Right cardiac atrium (tissue), 5 donors: ENCODE measurements at regions not wholly inside any gene's neighbourhood (a gene's known extent, or its start where the extent isn't known, plus 50 kb on each side); places are given as distances from the start of the nearest gene placed in this dataset.
"Not testable (repeated sequence)": the region's sequence is repeated elsewhere in the genome, so short reads cannot be mapped to it uniquely, and the experiment has no call there.

Experiments used
- ATAC-seq, 2 donors: fragments of 200-7000 bp; cut with Tn5 transposase; one replicate each; pipeline versions ENCODE4 v1.8.0 to v1.9.1; 2020; ENCODE audit warnings: moderate library complexity in 2 of 2, mild to moderate bottlenecking in 1 of 2
- DNase-seq, 3 donors: peaks; one replicate each; pipeline ENCODE4 v3.0.0-alpha.2; 2020
- H3K27ac ChIP-seq: one replicate; pipeline ENCODE4 v1.5.1; 2013; ENCODE audit warnings: mild to moderate bottlenecking, low read length, control low read depth, moderate library complexity
- H3K27me3 ChIP-seq: one replicate; pipeline ENCODE4 v1.6.1; 2013; ENCODE audit not compliant: control insufficient read depth, insufficient read depth
- H3K4me1 ChIP-seq: one replicate; pipeline ENCODE4 v1.6.1; 2013; ENCODE audit warnings: low read length; ENCODE audit not compliant: control insufficient read depth, insufficient read depth
- H3K4me3 ChIP-seq: one replicate; pipeline ENCODE4 v1.5.1; 2013; ENCODE audit warnings: low read length, control low read depth
- H3K9me3 ChIP-seq: one replicate; pipeline ENCODE4 v1.6.1; 2013; ENCODE audit warnings: low read length; ENCODE audit not compliant: control insufficient read depth
- WGBS: extraction: QIAGEN DNeasy Blood & Tissue Kit; methylation state at CpG from one replicate; pipeline ENCODE4 v1.1.7; 2013; 5-methylcytosine and 5-hydroxymethylcytosine counted together
- intact Hi-C, 4 donors: fragments of 100-400 bp; cut with DNase I; formaldehyde crosslinking; loops; one replicate each; pipeline versions ENCODE4 v1.11.0 to v1.14.0; 2022 to 2023
- donor health status: healthy with polysubstance abuse.
- donor health status: DM: no; HTN: yes; CAD: no.
- donor health status: DM: no; HTN: no; CAD: no.
- donor health status: DM: no; HTN: yes; CAD: no; lungs with severe emphysema.
- donor health status: DM: yes; HTN: yes; CAD: no.

DNA sequence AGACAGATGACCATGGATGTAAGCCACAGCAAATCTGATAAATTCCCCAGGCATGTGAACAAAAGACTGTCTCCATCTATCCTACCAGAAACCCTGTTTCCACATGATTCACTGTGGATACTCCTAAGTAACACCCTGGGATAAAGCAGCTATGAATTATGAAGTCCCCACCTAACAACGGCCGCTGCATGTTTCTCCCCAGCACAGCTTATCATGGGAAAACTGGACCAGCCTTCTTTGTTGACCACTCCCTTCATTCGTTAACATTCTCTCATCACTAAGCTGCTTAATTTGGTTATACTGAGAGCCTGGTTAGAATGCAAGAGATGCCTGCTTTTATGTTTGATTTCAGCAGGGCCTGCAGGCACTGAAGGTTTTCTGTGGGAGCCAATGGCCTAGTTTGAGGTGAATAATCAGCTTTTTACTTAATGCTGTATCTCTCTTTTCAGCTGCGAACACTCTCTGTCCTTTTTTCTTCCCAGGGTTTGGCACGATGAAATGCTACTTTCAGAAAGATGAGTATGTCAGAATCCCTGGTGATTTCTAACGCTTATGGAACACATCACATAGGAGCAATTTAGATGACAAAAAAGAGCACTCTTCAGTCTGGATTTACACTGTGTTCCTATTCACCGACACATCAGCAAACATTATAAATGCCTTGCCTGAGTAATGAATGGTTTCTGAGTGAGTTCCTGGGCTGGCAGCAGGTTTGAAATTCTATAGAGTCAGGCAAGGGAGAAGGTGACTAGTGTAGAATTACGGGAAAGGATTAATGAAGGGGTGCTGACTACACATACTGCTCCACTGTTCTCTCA lies 318.4 kb upstream of the ZNF608 start:
- WGBS: 75% methylated on average over 8 of the region's 8 CpGs
- no peak overlapping the region for H3K4me3 ChIP-seq
- ATAC-seq (no peak), DNase-seq (no peak)
- intact Hi-C loops: no loop called here
- no peaks in the 10 kb centered on the region for H3K4me1 ChIP-seq
- no peaks in the 10 kb centered on the region for H3K27me3 ChIP-seq
- no peaks in the 10 kb centered on the region for H3K9me3 ChIP-seq
- H3K27ac ChIP-seq: no peak overlapping the region

GRCh38 chr5:125065741-125066140 lies 319.3 kb upstream of the ZNF608 start:
- no peak overlapping the region for H3K4me3 ChIP-seq
- WGBS: 51% methylated on average over 2 of the region's 2 CpGs
- no peaks in the 10 kb centered on the region for H3K4me1 ChIP-seq
- ATAC-seq: peak in 1 of 2 donors; percentile 55
- DNase-seq: no peak
- H3K9me3 ChIP-seq: no peaks in the 10 kb centered on the region
- no peaks in the 10 kb centered on the region for H3K27me3 ChIP-seq
- intact Hi-C loops: no loop called here
- H3K27ac ChIP-seq: no peak overlapping the region

DNA sequence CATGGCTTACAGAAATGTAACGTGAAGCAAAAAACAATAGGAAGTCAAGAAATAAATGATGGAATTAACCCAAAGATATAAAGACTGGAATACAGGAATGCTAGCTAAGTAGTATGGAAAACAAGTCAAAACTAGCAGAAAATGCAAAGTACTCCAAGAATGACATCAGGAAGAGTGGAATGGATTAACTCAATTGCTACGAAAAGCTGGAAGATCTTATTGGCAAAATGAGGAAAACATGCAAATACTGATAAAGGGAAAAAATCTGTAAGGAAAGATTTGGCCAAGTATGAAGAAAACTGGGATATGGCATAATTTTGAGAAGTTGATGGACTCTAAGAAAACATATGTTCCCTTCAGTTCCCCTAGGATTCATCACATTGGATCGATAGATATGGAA lies 324.5 kb upstream of the ZNF608 start:
- H3K4me1 ChIP-seq: no peaks in the 10 kb centered on the region
- no peak overlapping the region for H3K27ac ChIP-seq
- DNase-seq (no peak), ATAC-seq (no peak)
- no peaks in the 10 kb centered on the region for H3K9me3 ChIP-seq
- no peak overlapping the region for H3K4me3 ChIP-seq
- WGBS: 79% methylated on average over 3 of the region's 3 CpGs
- no peaks in the 10 kb centered on the region for H3K27me3 ChIP-seq
- intact Hi-C loops: no loop called here

- no peaks in the 10 kb centered on the region for H3K4me1 ChIP-seq
- no peak overlapping the region for H3K4me3 ChIP-seq
- no peaks in the 10 kb centered on the region for H3K9me3 ChIP-seq
- intact Hi-C loops: no loop called here
- DNase-seq (no peak), ATAC-seq (no peak)
- WGBS: 70% methylated on average over 1 of the region's 1 CpG
- no peaks in the 10 kb centered on the region for H3K27me3 ChIP-seq
- no peak overlapping the region for H3K27ac ChIP-seq
Measured at GRCh38 chr5:125073090-125073489, 326.7 kb upstream of the ZNF608 start.

- Histone ChIP-seq H3K27ac (no peak overlapping the region), H3K4me3 (no peak overlapping the region), H3K4me1 (no peaks in the 10 kb centered on the region), H3K9me3 (no peaks in the 10 kb centered on the region), H3K27me3 (no peaks in the 10 kb centered on the region)
- DNase-seq (no peak), ATAC-seq (no peak)
- intact Hi-C loops: no loop called here
- 83% methylated on average over 2 of the region's 2 CpGs for WGBS
Measured at GRCh38 chr5:125075567-125075966, 329.1 kb upstream of the ZNF608 start.

DNA sequence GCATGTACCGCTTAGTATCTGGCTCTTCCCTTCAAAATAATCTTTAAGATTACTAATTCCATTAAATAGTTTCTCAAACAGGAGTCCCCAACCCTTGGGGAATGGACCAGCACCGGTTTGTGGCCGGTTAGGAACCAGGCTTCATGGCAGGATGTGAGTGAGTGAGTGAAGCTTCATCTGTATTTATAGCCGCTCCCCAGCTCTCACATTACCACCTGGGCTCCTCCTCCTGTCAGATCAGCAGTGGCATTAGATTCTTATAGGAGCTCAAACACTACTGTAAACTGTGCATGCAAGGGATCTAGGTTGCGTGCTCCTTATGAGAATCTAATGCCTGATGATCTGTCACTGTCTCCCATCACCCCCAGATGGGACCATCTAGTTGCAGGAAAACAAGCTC lies 332.6 kb upstream of the ZNF608 start:
- DNase-seq, H3K4me1 ChIP-seq, ATAC-seq, H3K27ac ChIP-seq, H3K9me3 ChIP-seq, intact Hi-C loops, H3K27me3 ChIP-seq, H3K4me3 ChIP-seq: not testable (repeated sequence)
- 94% methylated on average over 5 of the region's 5 CpGs for WGBS

DNA sequence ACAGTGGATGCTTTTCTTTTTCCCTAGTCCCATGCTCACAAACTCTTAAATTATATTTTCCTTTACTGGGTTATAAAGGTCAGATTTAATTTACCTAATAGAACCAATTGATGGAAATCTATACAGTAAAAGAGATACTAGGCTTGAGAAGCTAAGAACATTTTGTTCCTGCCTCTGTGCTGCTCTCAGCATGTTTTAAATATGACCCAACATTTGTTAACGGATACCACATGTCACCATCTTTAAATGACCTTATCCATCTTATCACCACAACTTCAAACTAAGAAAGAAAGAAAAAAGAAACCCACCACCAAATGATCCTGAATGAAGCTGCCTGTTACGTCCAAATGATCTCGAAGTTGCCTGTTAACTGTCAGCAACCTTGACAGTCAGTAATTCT lies 334.7 kb upstream of the ZNF608 start:
- Histone ChIP-seq H3K27ac (no peak overlapping the region), H3K4me1 (no peaks in the 10 kb centered on the region), H3K9me3 (no peaks in the 10 kb centered on the region), H3K27me3 (no peaks in the 10 kb centered on the region), H3K4me3 (no peak overlapping the region)
- WGBS: 85% methylated on average over 3 of the region's 3 CpGs
- no peak for ATAC-seq
- intact Hi-C loops: no loop called here
- DNase-seq: no peak

GRCh38 chr5:125083981-125084380 lies 337.5 kb upstream of the ZNF608 start:
- no peak overlapping the region for H3K4me3 ChIP-seq
- H3K27me3 ChIP-seq: no peaks in the 10 kb centered on the region
- ATAC-seq (no peak), DNase-seq (no peak)
- no peaks in the 10 kb centered on the region for H3K9me3 ChIP-seq
- H3K4me1 ChIP-seq: no peaks in the 10 kb centered on the region
- no peak overlapping the region for H3K27ac ChIP-seq
- intact Hi-C loops: no loop called here

GRCh38 chr5:125085797-125086505 lies 339.5 kb upstream of the ZNF608 start:
- DNase-seq (no peak), ATAC-seq (no peak)
- Histone ChIP-seq H3K4me1 (no peaks in the 10 kb centered on the region), H3K27ac (no peak overlapping the region), H3K27me3 (no peaks in the 10 kb centered on the region), H3K4me3 (no peak overlapping the region), H3K9me3 (no peaks in the 10 kb centered on the region)
- intact Hi-C loops: no loop called here
- 49% methylated on average over 2 of the region's 2 CpGs for WGBS

GRCh38 chr5:125088522-125089105 lies 342.2 kb upstream of the ZNF608 start:
- Histone ChIP-seq H3K9me3 (no peaks in the 10 kb centered on the region), H3K4me1 (no peaks in the 10 kb centered on the region), H3K27ac (no peak overlapping the region), H3K4me3 (no peak overlapping the region), H3K27me3 (no peaks in the 10 kb centered on the region)
- no peak for ATAC-seq
- intact Hi-C loops: no loop called here
- 98% methylated on average over 27 of the region's 27 CpGs for WGBS
- DNase-seq: peak in 2 of 3 donors; percentile 32 to 51

- WGBS: 73% methylated on average over 3 of the region's 3 CpGs
- intact Hi-C loops, ATAC-seq: not testable (repeated sequence)
Measured at GRCh38 chr5:125092138-125092537, 345.7 kb upstream of the ZNF608 start.

More at GRCh38 chr5:125092138-125092537, 345.7 kb upstream of the ZNF608 start:
- not testable (repeated sequence) for DNase-seq, H3K9me3 ChIP-seq, H3K4me3 ChIP-seq, H3K27me3 ChIP-seq, H3K4me1 ChIP-seq, H3K27ac ChIP-seq
